Panc1 (cell line): ENCODE measurements at regions not wholly inside any gene's neighbourhood (a gene's known extent, or its start where the extent isn't known, plus 50 kb on each side); places are given as distances from the start of the nearest gene placed in this dataset.

Source experiments
- ATAC-seq: fragments of 200-7000 bp; cut with Tn5 transposase; 2 replicates; pipeline ENCODE4 v1.9.1; 2020; ENCODE audit warnings: mild to moderate bottlenecking, moderate library complexity
- BruUV-seq: library from RNA; stranded (reverse); fragments of 400-500 nt; replicated peaks from 2 replicates; lab custom pipeline; 2021; lab: Mats Ljungman, UMichigan
- CTCF ChIA-PET: fragments of 300-600 bp; sonication (Branson Sonifier 250); formaldehyde crosslinking; loops from one replicate; lab custom pipeline; 2022; ENCODE audit warnings: antibody characterized with exemption; lab: Charles Lee
- POLR2A ChIA-PET: fragments of 300-600 bp; sonication (Branson Sonifier 250); formaldehyde crosslinking; loops from one replicate; lab custom pipeline; 2022; ENCODE audit warnings: antibody characterized with exemption; lab: Charles Lee
- DNase-seq: peaks from one replicate; pipeline ENCODE4 v3.0.0-alpha.2; 2010; ENCODE audit warnings: low read depth, low spot score
- H3K27ac ChIP-seq: 2 replicates; pipeline ENCODE4 v1.5.1; 2011; ENCODE audit warnings: mild to moderate bottlenecking, low read length, inconsistent platforms
- H3K27me3 ChIP-seq: fragments of 200-500 bp; sonication (Bioruptor generic); 2 replicates; pipeline ENCODE4 v1.6.0; 2014; ENCODE audit warnings: low read length, inconsistent platforms; ENCODE audit not compliant: control insufficient read depth, insufficient read depth
- H3K36me3 ChIP-seq: fragments of 200-500 bp; sonication (Bioruptor generic); 2 replicates; pipeline ENCODE4 v1.5.1; 2014; ENCODE audit warnings: inconsistent platforms, mild to moderate bottlenecking, low read length, moderate library complexity; ENCODE audit not compliant: control insufficient read depth, insufficient read depth
- H3K4me1 ChIP-seq: 2 replicates; pipeline ENCODE4 v1.5.1; 2011; ENCODE audit warnings: inconsistent platforms, mild to moderate bottlenecking, low read length, moderate library complexity; ENCODE audit not compliant: control insufficient read depth, insufficient read depth
- H3K4me3 ChIP-seq, 2 experiments: 2 replicates each; pipeline ENCODE4 v1.5.1; 2011 to 2012; ENCODE audit warnings: low read depth in 2 of 2, low read length in 2 of 2, mild to moderate bottlenecking in 2 of 2, inconsistent platforms in 1 of 2, moderate library complexity in 1 of 2
- H3K9me3 ChIP-seq: fragments of 200-500 bp; sonication (Bioruptor generic); 2 replicates; pipeline ENCODE4 v1.5.1; 2014; ENCODE audit warnings: low read depth, mild to moderate bottlenecking, inconsistent platforms, low read length, moderate library complexity; ENCODE audit not compliant: control insufficient read depth, insufficient read depth
- CTCF ChIP-seq: fragments of 450-650 bp; IDR thresholded peaks from 2 replicates; pipeline ENCODE4 v1.5.1; 2017; ENCODE audit warnings: mild to moderate bottlenecking
- POLR2AphosphoS5 ChIP-seq: IDR thresholded peaks from 2 replicates; pipeline ENCODE4 v1.6.1; 2012; ENCODE audit warnings: mild to moderate bottlenecking, low read depth, low read length, moderate library complexity
- SIN3A ChIP-seq: IDR thresholded peaks from 2 replicates; pipeline ENCODE4 v1.6.1; 2012; ENCODE audit warnings: low read depth, mild to moderate bottlenecking, low read length, moderate library complexity, borderline replicate concordance; ENCODE audit not compliant: insufficient read depth
- TCF7L2 ChIP-seq: IDR thresholded peaks from 2 replicates; pipeline ENCODE4 v1.6.1; 2011; ENCODE audit warnings: mild to moderate bottlenecking, low read depth, low read length, inconsistent platforms
- in situ Hi-C: cut with HindIII; loops from 2 replicates; pipeline ENCODE4 v1.10.0; 2016; ENCODE audit warnings: low sequenced_read_pairs, low pct_unique_long_range_greater_than_20kb
- intact Hi-C: fragments of 100-400 bp; cut with micrococcal nuclease; formaldehyde crosslinking; loops from one replicate; pipeline ENCODE4 v1.10.0; 2022; ENCODE audit not compliant: unreplicated experiment
- TF ChIP-seq, protein P1 (sequence below), 2 experiments: IDR thresholded peaks; 2 replicates each; pipeline ENCODE4 v1.6.1; 2011 to 2012; ENCODE audit warnings: low read depth in 2 of 2, control low read depth in 1 of 2, low read length in 1 of 2, mild to moderate bottlenecking in 1 of 2, moderate library complexity in 1 of 2; ENCODE audit not compliant: insufficient read depth in 1 of 2

- H3K27ac ChIP-seq: no peak overlapping the region
Observed at GRCh38 chr5:68026092-68026885, 189.3 kb upstream of the PIK3R1 start.

GRCh38 chr5:68024426-68024825 is 191.1 kb upstream of the PIK3R1 start:
- TF ChIP-seq CTCF (no peak), POLR2AphosphoS5 (no peak), TCF7L2 (no peak), SIN3A (no peak)
- TF ChIP-seq, protein P1, sequence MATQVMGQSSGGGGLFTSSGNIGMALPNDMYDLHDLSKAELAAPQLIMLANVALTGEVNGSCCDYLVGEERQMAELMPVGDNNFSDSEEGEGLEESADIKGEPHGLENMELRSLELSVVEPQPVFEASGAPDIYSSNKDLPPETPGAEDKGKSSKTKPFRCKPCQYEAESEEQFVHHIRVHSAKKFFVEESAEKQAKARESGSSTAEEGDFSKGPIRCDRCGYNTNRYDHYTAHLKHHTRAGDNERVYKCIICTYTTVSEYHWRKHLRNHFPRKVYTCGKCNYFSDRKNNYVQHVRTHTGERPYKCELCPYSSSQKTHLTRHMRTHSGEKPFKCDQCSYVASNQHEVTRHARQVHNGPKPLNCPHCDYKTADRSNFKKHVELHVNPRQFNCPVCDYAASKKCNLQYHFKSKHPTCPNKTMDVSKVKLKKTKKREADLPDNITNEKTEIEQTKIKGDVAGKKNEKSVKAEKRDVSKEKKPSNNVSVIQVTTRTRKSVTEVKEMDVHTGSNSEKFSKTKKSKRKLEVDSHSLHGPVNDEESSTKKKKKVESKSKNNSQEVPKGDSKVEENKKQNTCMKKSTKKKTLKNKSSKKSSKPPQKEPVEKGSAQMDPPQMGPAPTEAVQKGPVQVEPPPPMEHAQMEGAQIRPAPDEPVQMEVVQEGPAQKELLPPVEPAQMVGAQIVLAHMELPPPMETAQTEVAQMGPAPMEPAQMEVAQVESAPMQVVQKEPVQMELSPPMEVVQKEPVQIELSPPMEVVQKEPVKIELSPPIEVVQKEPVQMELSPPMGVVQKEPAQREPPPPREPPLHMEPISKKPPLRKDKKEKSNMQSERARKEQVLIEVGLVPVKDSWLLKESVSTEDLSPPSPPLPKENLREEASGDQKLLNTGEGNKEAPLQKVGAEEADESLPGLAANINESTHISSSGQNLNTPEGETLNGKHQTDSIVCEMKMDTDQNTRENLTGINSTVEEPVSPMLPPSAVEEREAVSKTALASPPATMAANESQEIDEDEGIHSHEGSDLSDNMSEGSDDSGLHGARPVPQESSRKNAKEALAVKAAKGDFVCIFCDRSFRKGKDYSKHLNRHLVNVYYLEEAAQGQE (IDR thresholded peaks at IDR 0.05; ENCODE audit: insufficient read depth in 1 of 2, low read depth in 2 of 2, low read length in 1 of 2): no peak
- Histone ChIP-seq H3K27ac (no peak overlapping the region), H3K4me1 (no peaks in the 10 kb centered on the region), H3K9me3 (no peaks in the 10 kb centered on the region), H3K36me3 (no peaks in the 10 kb centered on the region), H3K4me3 (no peak overlapping the region), H3K27me3 (no peaks in the 10 kb centered on the region)
- DNase-seq: no peak
- CTCF ChIA-PET: no interaction called here
- POLR2A ChIA-PET: no interaction called here
- in situ Hi-C loops: no loop called here
- intact Hi-C loops: no loop called here
- BruUV-seq: no TSS peak
- ATAC-seq: no peak

More at GRCh38 chr5:68026092-68026885, 189.3 kb upstream of the PIK3R1 start:
- TF ChIP-seq, protein P1 (IDR thresholded peaks at IDR 0.05; ENCODE audit: insufficient read depth in 1 of 2, low read depth in 2 of 2, low read length in 1 of 2): no peak
- no peak for TF ChIP-seq CTCF
- no peak for TF ChIP-seq TCF7L2
- no TSS peak for BruUV-seq
- ATAC-seq (no peak), DNase-seq (no peak)
- Histone ChIP-seq H3K27me3 (no peaks in the 10 kb centered on the region), H3K36me3 (no peaks in the 10 kb centered on the region), H3K9me3 (no peaks in the 10 kb centered on the region), H3K4me1 (no peaks in the 10 kb centered on the region), H3K4me3 (no peak overlapping the region)
- POLR2A ChIA-PET: no interaction called here
- in situ Hi-C loops: no loop called here
- CTCF ChIA-PET: no interaction called here
- intact Hi-C loops: no loop called here
